Jurkat, Clone E6-1 (cell line): ENCODE measurements at regions not wholly inside any gene's neighbourhood (a gene's known extent, or its start where the extent isn't known, plus 50 kb on each side); places are given as distances from the start of the nearest gene placed in this dataset.

Experiments
- DNase-seq: peaks from one replicate; pipeline ENCODE4 v3.0.0-alpha.2; 2011; ENCODE audit warnings: low read depth, low spot score
- H3K4me3 ChIP-seq: 2 replicates; pipeline ENCODE4 v1.5.1; 2011; ENCODE audit warnings: mild to moderate bottlenecking, low read length, control low read depth, moderate library complexity

DNA sequence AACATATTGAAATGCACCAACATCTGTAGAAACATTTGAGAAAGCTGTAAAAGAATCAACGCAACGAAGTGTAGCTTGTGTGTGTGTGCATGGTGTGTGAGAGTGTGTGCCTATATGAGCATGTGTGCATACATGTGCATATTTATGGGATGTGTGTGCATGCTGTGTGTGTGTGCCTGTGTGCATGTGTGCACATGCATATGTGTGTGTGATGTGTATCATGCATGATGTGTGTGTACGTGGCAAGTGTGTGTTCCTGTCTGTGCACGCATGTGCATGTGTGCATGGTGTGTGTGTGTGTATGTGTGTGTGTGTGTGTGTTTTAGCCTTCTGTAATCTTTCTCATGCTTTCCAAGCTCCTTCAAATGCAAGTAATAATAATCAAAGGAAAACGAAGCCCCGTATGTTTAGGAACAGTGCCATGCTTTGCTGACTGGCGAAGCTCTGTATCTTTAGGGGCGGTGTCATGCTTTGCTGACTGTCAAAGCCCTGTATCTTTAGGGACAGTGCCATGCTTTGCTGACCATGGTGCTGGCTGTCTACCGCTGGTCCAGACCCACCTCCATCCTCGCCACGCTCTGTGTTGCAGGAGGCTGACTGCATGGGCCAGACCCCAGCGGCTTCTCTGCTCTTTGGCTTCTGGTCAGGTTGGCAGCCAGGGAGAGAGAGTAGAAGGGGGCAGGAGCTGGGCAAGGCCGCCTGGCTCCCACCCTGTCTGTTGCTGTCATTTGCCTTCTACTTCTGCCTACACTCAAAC lies 129.2 kb downstream of the ASB1 start:
- no peak overlapping the region for H3K4me3 ChIP-seq
- no peak for DNase-seq

DNA sequence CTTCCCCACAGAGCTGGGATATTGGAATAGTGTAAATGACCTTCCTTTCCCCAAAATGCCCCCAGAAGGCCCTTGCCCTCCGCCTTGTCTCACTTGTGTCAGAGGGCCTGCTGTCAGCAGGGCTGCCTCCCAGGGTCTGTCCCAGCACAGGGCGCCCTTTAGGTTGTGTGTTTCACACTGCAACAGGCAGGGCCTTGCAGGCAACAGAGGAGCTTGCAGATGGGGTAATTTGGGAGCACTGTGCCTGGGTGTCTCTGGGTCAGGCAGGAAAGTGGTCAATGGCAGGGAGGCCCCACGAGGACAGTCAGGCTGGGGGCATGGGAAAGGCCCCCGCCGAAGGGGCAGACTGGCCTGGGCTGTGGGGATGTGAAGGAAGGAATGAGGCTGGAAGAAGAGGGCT lies 130.7 kb downstream of the ASB1 start:
- no peak overlapping the region for H3K4me3 ChIP-seq
- DNase-seq, result no peak

GRCh38 chr2:238557936-238558335 lies 131.2 kb downstream of the ASB1 start:
- no peak for DNase-seq
- H3K4me3 ChIP-seq, result no peak overlapping the region

- DNase-seq, result no peak
- H3K4me3 ChIP-seq, result no peak overlapping the region
These were observed 131.9 kb downstream of the ASB1 start for GRCh38 chr2:238558456-238559099.

GRCh38 chr2:238560234-238560633 lies 133.5 kb downstream of the ASB1 start:
- no peak overlapping the region for H3K4me3 ChIP-seq
- DNase-seq, result no peak

DNA sequence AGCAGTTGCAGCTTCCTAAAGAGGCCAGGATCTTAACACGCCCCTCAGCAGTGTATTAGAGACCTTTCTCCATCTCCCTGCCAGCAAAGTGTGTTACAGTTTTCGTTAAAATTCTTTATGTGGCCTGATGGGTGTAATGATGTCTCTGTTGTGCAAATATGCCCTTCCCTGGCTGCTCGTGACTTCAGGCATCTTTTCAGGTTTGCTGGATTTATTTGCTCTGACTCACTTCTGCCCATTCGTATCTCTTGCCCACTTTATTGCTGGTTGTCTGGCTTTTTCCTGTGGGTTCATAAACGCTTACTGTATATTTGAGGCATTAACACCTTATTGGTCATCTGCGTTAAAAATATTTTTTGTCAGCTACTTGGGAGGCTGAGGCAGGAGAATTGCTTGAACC lies 134.5 kb downstream of the ASB1 start:
- no peak overlapping the region for H3K4me3 ChIP-seq
- DNase-seq, result no peak

DNA sequence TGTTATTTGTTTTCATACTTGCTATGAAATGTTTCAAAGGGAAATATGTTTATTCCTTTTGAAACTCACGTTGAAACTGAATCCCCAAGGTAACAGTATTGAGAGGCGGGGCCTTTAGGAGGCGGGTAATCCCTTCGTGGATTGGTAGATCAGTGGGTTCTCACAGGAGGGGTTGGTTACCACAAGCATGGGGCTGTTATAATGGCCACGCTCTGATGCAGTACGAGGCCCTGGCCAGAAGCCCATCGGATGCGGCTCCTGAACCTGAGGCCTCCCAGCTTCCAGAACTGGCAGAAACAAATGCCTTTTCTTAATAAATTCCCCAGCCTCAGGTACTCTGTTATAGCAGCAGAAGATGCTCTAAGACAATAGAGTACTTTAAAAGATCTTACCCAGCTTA lies 135.7 kb downstream of the ASB1 start:
- no peak overlapping the region for H3K4me3 ChIP-seq
- DNase-seq, result no peak

- H3K4me3 ChIP-seq, result no peak overlapping the region
These were observed 136.8 kb downstream of the ASB1 start for GRCh38 chr2:238563551-238563950.

DNA sequence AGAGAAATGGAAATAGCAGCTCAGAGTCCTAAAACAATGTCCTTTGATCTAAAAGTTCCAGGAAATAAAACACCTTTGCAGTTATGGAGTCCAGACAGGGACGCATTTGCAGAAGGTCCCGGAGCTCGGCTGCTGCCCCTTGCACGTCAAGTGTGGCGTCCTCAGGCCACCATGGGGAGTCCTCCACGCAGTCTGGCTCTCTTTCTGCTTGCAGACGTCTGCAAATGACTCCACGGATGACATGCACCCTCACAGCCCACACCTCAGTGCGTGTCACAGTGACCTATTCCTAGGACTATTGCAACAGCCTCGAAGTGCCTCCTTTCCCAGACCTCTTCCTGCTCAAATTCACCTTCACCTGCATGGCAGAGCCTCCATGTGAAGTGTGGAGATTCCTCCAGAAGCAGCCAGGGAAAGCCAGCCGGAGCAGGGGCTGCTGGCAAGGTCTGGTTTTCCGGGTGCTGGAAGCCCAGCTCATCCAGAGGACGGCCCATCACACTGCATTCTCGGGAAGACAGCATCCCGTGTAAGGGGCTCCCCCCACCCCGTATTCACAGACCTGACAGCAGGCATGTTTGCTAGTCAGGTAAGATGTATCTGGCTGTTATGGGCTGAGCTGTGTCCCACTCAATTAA lies 137.7 kb downstream of the ASB1 start:
- no peak overlapping the region for H3K4me3 ChIP-seq
- DNase-seq, result no peak

More at GRCh38 chr2:238563551-238563950, 136.8 kb downstream of the ASB1 start:
- no peak for DNase-seq

DNA sequence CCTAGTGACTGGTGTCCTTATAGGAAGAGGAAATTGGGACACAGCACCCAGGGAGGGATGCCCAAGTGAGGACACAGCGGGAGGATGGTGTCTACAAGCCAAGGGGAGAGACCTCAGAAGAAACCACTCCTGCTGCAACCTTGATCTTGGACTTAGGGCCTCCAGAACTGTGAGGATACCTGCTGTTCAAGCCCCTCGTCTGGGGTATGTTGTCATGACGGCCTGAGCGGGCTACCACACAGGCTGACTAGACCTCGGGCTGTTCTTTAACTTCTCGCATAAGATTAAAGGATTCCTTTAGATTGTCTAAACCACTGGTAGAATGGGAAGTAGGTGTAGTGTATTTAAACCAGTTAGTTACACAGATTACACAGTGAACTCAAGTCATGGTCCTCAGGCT lies 138.3 kb downstream of the ASB1 start:
- H3K4me3 ChIP-seq, result no peak overlapping the region

GRCh38 chr2:238566001-238566645 lies 139.4 kb downstream of the ASB1 start:
- H3K4me3 ChIP-seq, result no peak overlapping the region
- DNase-seq, result no peak

More for the DNA sequence above, 138.3 kb downstream of the ASB1 start:
- no peak for DNase-seq

DNA sequence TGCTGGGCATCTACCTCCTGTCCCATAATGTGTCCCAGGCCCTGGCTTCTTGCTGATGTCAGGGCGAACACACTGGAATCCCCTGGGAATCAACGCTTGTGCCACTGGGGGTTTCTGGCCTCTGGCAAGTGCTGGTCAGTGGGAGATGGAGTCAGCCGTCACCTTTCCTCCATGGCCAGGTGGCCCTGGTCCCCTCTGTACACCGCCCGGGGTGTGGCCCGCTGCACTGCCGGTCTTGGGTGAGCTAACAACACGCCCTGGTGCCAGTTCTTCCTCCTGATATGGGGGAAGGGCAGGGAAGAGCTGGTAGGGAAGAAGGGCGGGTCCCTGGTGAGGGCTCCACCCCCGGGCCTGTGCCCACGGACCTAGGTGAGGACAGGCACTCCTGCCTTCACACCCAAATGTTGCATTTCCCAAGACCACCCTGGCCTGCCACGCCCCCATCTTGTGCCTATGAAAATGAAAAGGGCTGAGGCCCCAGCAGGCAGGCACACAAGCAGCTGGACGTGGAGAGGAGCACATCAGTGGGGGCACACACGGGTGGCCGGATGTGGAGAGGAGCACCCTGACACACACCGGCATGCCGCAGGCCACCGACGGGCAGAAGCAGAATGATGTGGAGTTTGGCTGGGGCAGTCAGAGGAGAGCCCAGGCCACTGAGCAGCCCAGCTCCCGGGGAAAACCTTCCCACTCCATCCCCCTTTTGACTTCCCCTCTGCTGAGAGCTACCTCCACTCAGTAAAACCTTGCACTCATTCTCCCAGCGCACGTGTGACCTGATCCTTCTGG lies 140.5 kb downstream of the ASB1 start:
- no peak for DNase-seq
- H3K4me3 ChIP-seq, result no peak overlapping the region

GRCh38 chr2:238567996-238568395 lies 141.3 kb downstream of the ASB1 start:
- H3K4me3 ChIP-seq, result no peak overlapping the region
- DNase-seq, result no peak

- no peak overlapping the region for H3K4me3 ChIP-seq
- DNase-seq, result no peak
These were observed 142.0 kb downstream of the ASB1 start for GRCh38 chr2:238568455-238569440.

GRCh38 chr2:238569507-238570195 lies 142.9 kb downstream of the ASB1 start:
- no peak overlapping the region for H3K4me3 ChIP-seq
- no peak for DNase-seq

DNA sequence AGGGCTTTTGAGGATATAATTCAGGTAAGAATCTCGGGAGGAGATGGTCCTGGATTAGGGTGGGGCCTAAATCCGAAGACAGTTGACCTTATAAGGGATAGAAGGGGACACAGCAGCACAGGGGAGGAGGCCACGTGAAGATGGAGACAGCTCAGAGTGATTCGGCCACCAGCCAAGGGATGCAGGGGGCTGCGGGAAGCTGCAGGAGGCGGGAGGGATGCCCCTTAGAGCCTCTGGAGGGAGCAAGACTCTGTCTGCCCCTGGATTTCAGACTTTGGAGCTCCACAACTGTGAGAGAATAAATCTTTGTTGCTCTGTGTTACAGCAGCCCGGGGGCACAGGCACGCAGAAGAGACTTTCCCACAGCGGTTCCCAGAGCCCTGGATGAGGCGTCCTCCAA lies 143.7 kb downstream of the ASB1 start:
- no peak overlapping the region for H3K4me3 ChIP-seq
- no peak for DNase-seq

GRCh38 chr2:238570926-238571325 lies 144.2 kb downstream of the ASB1 start:
- no peak for DNase-seq
- no peak overlapping the region for H3K4me3 ChIP-seq
